Naive thymus-derived CD4-positive, alpha-beta T cell (primary cell): ENCODE measurements at regions not wholly inside any gene's neighbourhood (a gene's known extent, or its start where the extent isn't known, plus 50 kb on each side); places are given as distances from the start of the nearest gene placed in this dataset.

Experiments
- ATAC-seq: fragments of 150-1000 bp; cut with Tn5 transposase; 2 replicates; pipeline ENCODE4 v1.10.0; 2021; ENCODE audit warnings: mild to moderate bottlenecking, moderate library complexity
- CTCF ChIA-PET: fragments of 350-600 bp; sonication (Branson Sonifier 250); formaldehyde crosslinking; loops from one replicate; lab custom pipeline; 2021; ENCODE audit warnings: antibody characterized with exemption; lab: Charles Lee
- POLR2A ChIA-PET: fragments of 350-600 bp; sonication (Branson Sonifier 250); formaldehyde crosslinking; loops from one replicate; lab custom pipeline; 2021; ENCODE audit warnings: antibody characterized with exemption, inconsistent platforms; lab: Charles Lee
- DNase-seq, 9 donors: peaks; one replicate each; pipeline versions ENCODE4 v3.0.0 to v3.0.0-alpha.2; 2020 to 2022; ENCODE audit warnings: mixed read lengths in 1 of 9
- H3K27ac ChIP-seq: one replicate; pipeline ENCODE4 v1.7.0; 2013; ENCODE audit warnings: mild to moderate bottlenecking, low read depth, low read length, moderate library complexity
- H3K27me3 ChIP-seq, 2 donors: one replicate each; pipeline ENCODE4 v1.7.0; 2013; ENCODE audit warnings: low read length in 2 of 2, mild to moderate bottlenecking in 2 of 2, moderate library complexity in 2 of 2; ENCODE audit not compliant: control insufficient read depth in 2 of 2, insufficient read depth in 2 of 2
- H3K36me3 ChIP-seq, 3 experiments: 1 replicate in 2 of 3; 2 replicates in 1 of 3; pipeline ENCODE4 v1.7.0; 2013; ENCODE audit warnings: low read length in 3 of 3, mild to moderate bottlenecking in 3 of 3, moderate library complexity in 1 of 3; ENCODE audit not compliant: insufficient read depth in 3 of 3, control insufficient read depth in 2 of 3
- H3K4me1 ChIP-seq, 2 donors: one replicate each; pipeline ENCODE4 v1.7.0; 2013; ENCODE audit warnings: low read length in 2 of 2, mild to moderate bottlenecking in 2 of 2, moderate library complexity in 1 of 2; ENCODE audit not compliant: control insufficient read depth in 2 of 2, insufficient read depth in 2 of 2
- H3K4me3 ChIP-seq: 2 replicates; pipeline ENCODE4 v1.7.0; 2013; ENCODE audit warnings: mild to moderate bottlenecking, low read length
- H3K9me3 ChIP-seq, 3 experiments: 1 replicate in 2 of 3; 2 replicates in 1 of 3; pipeline ENCODE4 v1.7.0; 2013; ENCODE audit warnings: low read length in 3 of 3; ENCODE audit not compliant: control insufficient read depth in 2 of 3
- H3K27ac Mint-ChIP-seq, 9 donors: one replicate each; pipeline ENCODE4 v1.8.0; 2020 to 2022; ENCODE audit warnings: mixed read lengths in 9 of 9, mild to moderate bottlenecking in 8 of 9, moderate library complexity in 5 of 9, inconsistent platforms in 2 of 9
- H3K27me3 Mint-ChIP-seq, 5 donors: one replicate each; pipeline ENCODE4 v1.8.0; 2021 to 2022; ENCODE audit warnings: mixed read lengths in 5 of 5, mild to moderate bottlenecking in 1 of 5
- H3K36me3 Mint-ChIP-seq, 5 donors: one replicate each; pipeline ENCODE4 v1.8.0; 2020 to 2022; ENCODE audit warnings: mixed read lengths in 5 of 5, mild to moderate bottlenecking in 3 of 5, inconsistent platforms in 1 of 5
- H3K4me1 Mint-ChIP-seq, 7 donors: one replicate each; pipeline ENCODE4 v1.8.0; 2020 to 2022; ENCODE audit warnings: mixed read lengths in 7 of 7, mild to moderate bottlenecking in 3 of 7, inconsistent platforms in 1 of 7
- H3K4me3 Mint-ChIP-seq, 10 donors: one replicate each; pipeline ENCODE4 v1.8.0; 2020 to 2022; ENCODE audit warnings: mild to moderate bottlenecking in 10 of 10, mixed read lengths in 10 of 10, moderate library complexity in 6 of 10, inconsistent platforms in 2 of 10
- H3K9me3 Mint-ChIP-seq, 11 donors: one replicate each; pipeline ENCODE4 v1.8.0; 2020 to 2022; ENCODE audit warnings: mixed read lengths in 11 of 11, mild to moderate bottlenecking in 4 of 11, inconsistent platforms in 1 of 11, moderate library complexity in 1 of 11
- intact Hi-C, 2 donors: fragments of 100-400 bp; cut with micrococcal nuclease; formaldehyde crosslinking; loops; one replicate each; pipeline ENCODE4 v1.15.1; 2023

- Mint-ChIP-seq H3K27ac (no peak overlapping the region), H3K27me3 (peaks cover 0 to 26% (median 5%) of the 10 kb centered on the region in 5 donors), H3K4me3 (no peak overlapping the region), H3K4me1 (no peaks in the 10 kb centered on the region), H3K36me3 (no peaks in the 10 kb centered on the region), H3K9me3 (peaks cover 0 to 1% (median 0%) of the 10 kb centered on the region in 11 donors)
- no peaks in the 10 kb centered on the region for H3K9me3 ChIP-seq
- H3K36me3 ChIP-seq, result no peaks in the 10 kb centered on the region
- no peak overlapping the region for H3K4me3 ChIP-seq
- POLR2A ChIA-PET, result no interaction called here
- H3K4me1 ChIP-seq, result no peaks in the 10 kb centered on the region
- CTCF ChIA-PET, result no interaction called here
- intact Hi-C loops, result no loop called here
- ATAC-seq (no peak), DNase-seq (no peak)
- no peak overlapping the region for H3K27ac ChIP-seq
- peaks cover 0 to 9% of the 10 kb centered on the region in 2 donors for H3K27me3 ChIP-seq
Observed at GRCh38 chr4:174100910-174101309, 182.6 kb downstream of the FBXO8 start.

GRCh38 chr4:174099712-174100111 lies 183.8 kb downstream of the FBXO8 start:
- Histone ChIP-seq H3K27me3 (peaks cover 0 to 6% of the 10 kb centered on the region in 2 donors), H3K4me3 (no peak overlapping the region), H3K9me3 (no peaks in the 10 kb centered on the region), H3K27ac (no peak overlapping the region), H3K36me3 (no peaks in the 10 kb centered on the region), H3K4me1 (no peaks in the 10 kb centered on the region)
- peaks cover 0 to 1% (median 0%) of the 10 kb centered on the region in 11 donors for H3K9me3 Mint-ChIP-seq
- no peak overlapping the region for H3K4me3 Mint-ChIP-seq
- no peaks in the 10 kb centered on the region for H3K4me1 Mint-ChIP-seq
- POLR2A ChIA-PET, result no interaction called here
- H3K27ac Mint-ChIP-seq, result no peak overlapping the region
- CTCF ChIA-PET, result no interaction called here
- DNase-seq (no peak), ATAC-seq (no peak)
- intact Hi-C loops, result no loop called here
- H3K36me3 Mint-ChIP-seq, result no peaks in the 10 kb centered on the region
- peaks cover 0 to 28% (median 5%) of the 10 kb centered on the region in 5 donors for H3K27me3 Mint-ChIP-seq

- no peaks in the 10 kb centered on the region for H3K27me3 ChIP-seq
- ChIA-PET CTCF (interaction anchor here (0.6 kb wide), 1 partner anchor 54 kb away, joined by 3 read pairs; no protein-coding TSS in a partner anchor), POLR2A (no interaction called here)
- Mint-ChIP-seq H3K27ac (no peak overlapping the region), H3K4me3 (no peak overlapping the region), H3K27me3 (peaks cover 0 to 34% (median 7%) of the 10 kb centered on the region in 5 donors), H3K9me3 (peaks cover 0 to 14% (median 3%) of the 10 kb centered on the region in 11 donors), H3K36me3 (no peaks in the 10 kb centered on the region), H3K4me1 (no peaks in the 10 kb centered on the region)
- no peaks in the 10 kb centered on the region for H3K9me3 ChIP-seq
- no peak overlapping the region for H3K4me3 ChIP-seq
- H3K4me1 ChIP-seq, result no peaks in the 10 kb centered on the region
- ATAC-seq (no peak), DNase-seq (no peak)
- H3K36me3 ChIP-seq, result no peaks in the 10 kb centered on the region
- intact Hi-C loops, result no loop called here
- no peak overlapping the region for H3K27ac ChIP-seq
Observed at GRCh38 chr4:174096999-174097398, 186.5 kb downstream of the FBXO8 start.

- CTCF ChIA-PET, result no interaction called here
- H3K36me3 Mint-ChIP-seq, result no peaks in the 10 kb centered on the region
- intact Hi-C loops, result no loop called here
- no peak overlapping the region for H3K27ac Mint-ChIP-seq
- H3K4me3 Mint-ChIP-seq, result no peak overlapping the region
- H3K9me3 Mint-ChIP-seq, result peaks cover 0 to 14% (median 5%) of the 10 kb centered on the region in 11 donors
- Histone ChIP-seq H3K36me3 (no peaks in the 10 kb centered on the region), H3K9me3 (no peaks in the 10 kb centered on the region), H3K27me3 (no peaks in the 10 kb centered on the region), H3K4me3 (no peak overlapping the region), H3K27ac (no peak overlapping the region), H3K4me1 (no peaks in the 10 kb centered on the region)
- ATAC-seq, result no peak
- no peak for DNase-seq
- peaks cover 0 to 34% (median 12%) of the 10 kb centered on the region in 5 donors for H3K27me3 Mint-ChIP-seq
- POLR2A ChIA-PET, result no interaction called here
- no peaks in the 10 kb centered on the region for H3K4me1 Mint-ChIP-seq
Observed at GRCh38 chr4:174096456-174096855, 187.0 kb downstream of the FBXO8 start.

- Mint-ChIP-seq H3K27me3 (peaks cover 0 to 34% (median 15%) of the 10 kb centered on the region in 5 donors), H3K27ac (no peak overlapping the region), H3K36me3 (no peaks in the 10 kb centered on the region), H3K9me3 (peaks cover 0 to 14% (median 5%) of the 10 kb centered on the region in 11 donors), H3K4me3 (no peak overlapping the region), H3K4me1 (no peaks in the 10 kb centered on the region)
- Histone ChIP-seq H3K4me3 (no peak overlapping the region), H3K27me3 (no peaks in the 10 kb centered on the region), H3K27ac (no peak overlapping the region), H3K4me1 (no peaks in the 10 kb centered on the region), H3K36me3 (no peaks in the 10 kb centered on the region), H3K9me3 (no peaks in the 10 kb centered on the region)
- no peak for ATAC-seq
- intact Hi-C loops, result no loop called here
- ChIA-PET POLR2A (no interaction called here), CTCF (no interaction called here)
- DNase-seq, result no peak
Observed at GRCh38 chr4:174091130-174091529, 192.3 kb downstream of the FBXO8 start.

- Histone ChIP-seq H3K36me3 (no peaks in the 10 kb centered on the region), H3K4me3 (no peak overlapping the region), H3K9me3 (no peaks in the 10 kb centered on the region), H3K27ac (no peak overlapping the region), H3K27me3 (no peaks in the 10 kb centered on the region), H3K4me1 (no peaks in the 10 kb centered on the region)
- no peaks in the 10 kb centered on the region for H3K36me3 Mint-ChIP-seq
- H3K9me3 Mint-ChIP-seq, result peaks cover 0 to 14% (median 5%) of the 10 kb centered on the region in 11 donors
- POLR2A ChIA-PET, result no interaction called here
- CTCF ChIA-PET, result no interaction called here
- H3K27me3 Mint-ChIP-seq, result peaks cover 0 to 31% (median 14%) of the 10 kb centered on the region in 5 donors
- no peaks in the 10 kb centered on the region for H3K4me1 Mint-ChIP-seq
- DNase-seq, result no peak
- no peak overlapping the region for H3K27ac Mint-ChIP-seq
- intact Hi-C loops, result no loop called here
- H3K4me3 Mint-ChIP-seq, result no peak overlapping the region
- ATAC-seq, result no peak
Observed at GRCh38 chr4:174089711-174090110, 193.8 kb downstream of the FBXO8 start.

GRCh38 chr4:174088795-174089194 lies 194.7 kb downstream of the FBXO8 start:
- no peak for DNase-seq
- ATAC-seq, result no peak
- intact Hi-C loops, result no loop called here
- H3K4me1 ChIP-seq, result no peaks in the 10 kb centered on the region
- no peak overlapping the region for H3K27ac ChIP-seq
- no peak overlapping the region for H3K4me3 ChIP-seq
- no peak overlapping the region for H3K4me3 Mint-ChIP-seq
- H3K9me3 Mint-ChIP-seq, result peaks cover 0 to 11% (median 5%) of the 10 kb centered on the region in 11 donors
- H3K27ac Mint-ChIP-seq, result no peak overlapping the region
- H3K36me3 Mint-ChIP-seq, result no peaks in the 10 kb centered on the region
- peaks cover 0 to 23% (median 14%) of the 10 kb centered on the region in 5 donors for H3K27me3 Mint-ChIP-seq
- no peaks in the 10 kb centered on the region for H3K36me3 ChIP-seq
- ChIA-PET CTCF (no interaction called here), POLR2A (no interaction called here)
- H3K9me3 ChIP-seq, result no peaks in the 10 kb centered on the region
- no peaks in the 10 kb centered on the region for H3K4me1 Mint-ChIP-seq
- H3K27me3 ChIP-seq, result no peaks in the 10 kb centered on the region
